ENCODE measurements at regions not wholly inside any gene's neighbourhood (a gene's known extent, or its start where the extent isn't known, plus 50 kb on each side); places are given as distances from the start of the nearest gene placed in this dataset.
"Not testable (repeated sequence)": the region's sequence is repeated elsewhere in the genome, so short reads cannot be mapped to it uniquely, and the experiment has no call there.

GRCh38 chr11:97751952-97752351 lies 1268.8 kb upstream of the CNTN5 start:
- DNase-seq (ENCODE audit: low read depth), result no peak

GRCh38 chr11:97754976-97755375 lies 1265.8 kb upstream of the CNTN5 start:
- no peak for DNase-seq (ENCODE audit: low read depth)

- no peak for DNase-seq (ENCODE audit: low read depth)
Observed at GRCh38 chr11:97756571-97757335, 1264.0 kb upstream of the CNTN5 start.

- no peak for DNase-seq (ENCODE audit: low read depth)
Observed at GRCh38 chr11:97761175-97761574, 1259.6 kb upstream of the CNTN5 start.

GRCh38 chr11:97764193-97764592 lies 1256.6 kb upstream of the CNTN5 start:
- no peak for DNase-seq (ENCODE audit: low read depth)

GRCh38 chr11:97764605-97765004 lies 1256.1 kb upstream of the CNTN5 start:
- no peak for DNase-seq (ENCODE audit: low read depth)

GRCh38 chr11:97770570-97770969 lies 1250.2 kb upstream of the CNTN5 start:
- DNase-seq (ENCODE audit: low read depth), result no peak

GRCh38 chr11:97772705-97773104 lies 1248.0 kb upstream of the CNTN5 start:
- no peak for DNase-seq (ENCODE audit: low read depth)

GRCh38 chr11:97784388-97784787 lies 1236.4 kb upstream of the CNTN5 start:
- not testable (repeated sequence) for DNase-seq (ENCODE audit: low read depth)

- DNase-seq (ENCODE audit: low read depth), result no peak
Observed at GRCh38 chr11:97786961-97787360, 1233.8 kb upstream of the CNTN5 start.

GRCh38 chr11:97794876-97795275 lies 1225.9 kb upstream of the CNTN5 start:
- DNase-seq (ENCODE audit: low read depth), result no peak

- DNase-seq (ENCODE audit: low read depth), result no peak
Observed at GRCh38 chr11:97800891-97801290, 1219.9 kb upstream of the CNTN5 start.

GRCh38 chr11:97814325-97814959 lies 1206.3 kb upstream of the CNTN5 start:
- no peak for DNase-seq (ENCODE audit: low read depth)

GRCh38 chr11:97815667-97816066 lies 1205.1 kb upstream of the CNTN5 start:
- no peak for DNase-seq (ENCODE audit: low read depth)

GRCh38 chr11:97832451-97832850 lies 1188.3 kb upstream of the CNTN5 start:
- DNase-seq (ENCODE audit: low read depth), result no peak

- DNase-seq (ENCODE audit: low read depth), result no peak
Observed at GRCh38 chr11:97833412-97833811, 1187.3 kb upstream of the CNTN5 start.

- no peak for DNase-seq (ENCODE audit: low read depth)
Observed at GRCh38 chr11:97844016-97844415, 1176.7 kb upstream of the CNTN5 start.

- DNase-seq (ENCODE audit: low read depth), result no peak
Observed at GRCh38 chr11:97847730-97848129, 1173.0 kb upstream of the CNTN5 start.

- DNase-seq (ENCODE audit: low read depth), result no peak
Observed at GRCh38 chr11:97850701-97851100, 1170.0 kb upstream of the CNTN5 start.

GRCh38 chr11:97854357-97854756 lies 1166.4 kb upstream of the CNTN5 start:
- DNase-seq (ENCODE audit: low read depth), result no peak

- no peak for DNase-seq (ENCODE audit: low read depth)
Observed at GRCh38 chr11:97854877-97855276, 1165.9 kb upstream of the CNTN5 start.

- DNase-seq (ENCODE audit: low read depth), result no peak
Observed at GRCh38 chr11:97856666-97857065, 1164.1 kb upstream of the CNTN5 start.

- DNase-seq (ENCODE audit: low read depth), result no peak
Observed at GRCh38 chr11:97860237-97860636, 1160.5 kb upstream of the CNTN5 start.

- no peak for DNase-seq (ENCODE audit: low read depth)
Observed at GRCh38 chr11:97862021-97862420, 1158.7 kb upstream of the CNTN5 start.
